K562 (cell line): ENCODE measurements at regions not wholly inside any gene's neighbourhood (a gene's known extent, or its start where the extent isn't known, plus 50 kb on each side); places are given as distances from the start of the nearest gene placed in this dataset.

Experiments
- ATAC-seq: fragments of 200-7000 bp; cut with Tn5 transposase; 3 replicates; pipeline ENCODE4 v1.9.1; 2020; ENCODE audit warnings: moderate library complexity
- BruUV-seq: library from RNA; stranded (reverse); fragments of 400-500 nt; replicated peaks from 2 replicates; lab custom pipeline; 2021; lab: Mats Ljungman, UMichigan
- CTCF ChIA-PET: fragments of 300-600 bp; formaldehyde crosslinking; extraction: SDS; loops from one replicate; lab custom pipeline; 2021; ENCODE audit warnings: low intra/inter-chr PET ratio; lab: Yijun Ruan, JAX
- POLR2A ChIA-PET: fragments of 300-600, 350-650 bp; sonication (Branson Sonifier 250); formaldehyde crosslinking; extraction: SDS; loops from one replicate; lab custom pipeline; 2021; ENCODE audit warnings: antibody characterized with exemption, inconsistent platforms; lab: Yijun Ruan, JAX
- DNase-seq, 4 experiments: peaks; one replicate each; pipeline versions ENCODE4 v3.0.0 to v3.0.0-alpha.2; 2011 to 2018; ENCODE audit warnings: low spot score in 3 of 4, mixed read lengths in 3 of 4; ENCODE audit errors: extremely low read depth in 1 of 4
- FAIRE-seq: peaks from 2 replicates; lab custom pipeline; 2011; peaks lifted over from hg19 to GRCh38; lab: Jason Lieb, UNC
- H2AFZ ChIP-seq: 2 replicates; pipeline ENCODE4 v1.6.0; 2011; ENCODE audit warnings: low read depth, low read length, control low read depth, inconsistent platforms
- H3K27ac ChIP-seq: fragments of 200-600 bp; 3 replicates; pipeline ENCODE4 v1.8.0; 2011; ENCODE audit warnings: low read depth, mild to moderate bottlenecking, control low read depth, inconsistent platforms, low read length, moderate library complexity, mixed read lengths; ENCODE audit errors: extremely low read depth
- H3K27me3 ChIP-seq, 2 experiments: fragments of 300-600 bp in 1 of 2; 2 replicates in 1 of 2; 3 replicates in 1 of 2; pipeline versions ENCODE4 v1.6.0 to v1.8.0; 2011; ENCODE audit warnings: inconsistent platforms in 2 of 2, low read length in 2 of 2, mild to moderate bottlenecking in 1 of 2, mixed read lengths in 1 of 2, moderate library complexity in 1 of 2; ENCODE audit not compliant: control insufficient read depth in 2 of 2, insufficient read depth in 2 of 2
- H3K36me3 ChIP-seq: fragments of 300-600 bp; 3 replicates; pipeline ENCODE4 v1.8.0; 2011; ENCODE audit warnings: mild to moderate bottlenecking, low read length, inconsistent platforms; ENCODE audit not compliant: control insufficient read depth, insufficient read depth
- H3K4me1 ChIP-seq, 2 experiments: fragments of 200-600 bp in 1 of 2; replicated peaks in 1 of 2; 2 replicates in 1 of 2; 3 replicates in 1 of 2; pipeline versions ENCODE4 v1.5.1 to v1.8.0; 2011; ENCODE audit warnings: inconsistent platforms in 2 of 2, low read length in 2 of 2, mild to moderate bottlenecking in 1 of 2, mixed read lengths in 1 of 2, moderate library complexity in 1 of 2; ENCODE audit not compliant: control insufficient read depth in 2 of 2, insufficient read depth in 2 of 2
- H3K4me2 ChIP-seq: 2 replicates; pipeline ENCODE4 v1.6.1; 2011; ENCODE audit warnings: low read length, control low read depth, inconsistent platforms, mixed read lengths; ENCODE audit not compliant: insufficient read depth
- H3K4me3 ChIP-seq: fragments of 200-600 bp; sonication (generic), shearing (Covaris generic); 2 replicates; pipeline ENCODE4 v1.5.1; 2016; ENCODE audit warnings: control low read depth, inconsistent platforms
- H3K79me2 ChIP-seq: fragments of 200-600 bp; 3 replicates; pipeline ENCODE4 v1.8.0; 2011; ENCODE audit warnings: low read length, inconsistent platforms; ENCODE audit not compliant: control insufficient read depth, insufficient read depth
- H3K9ac ChIP-seq, 2 experiments: 2 replicates each; pipeline versions ENCODE4 v1.6.0 to v1.6.1; 2011; ENCODE audit warnings: low read depth in 2 of 2, low read length in 2 of 2, control low read depth in 1 of 2, inconsistent platforms in 1 of 2, mild to moderate bottlenecking in 1 of 2, mixed read lengths in 1 of 2; ENCODE audit not compliant: insufficient read depth in 1 of 2
- H3K9me1 ChIP-seq: one replicate; pipeline ENCODE4 v1.6.0; 2011; ENCODE audit warnings: inconsistent platforms, mild to moderate bottlenecking, low read length, moderate library complexity; ENCODE audit not compliant: control insufficient read depth, insufficient read depth
- H3K9me3 ChIP-seq: replicated peaks from 2 replicates; pipeline ENCODE4 v1.5.1; 2011; ENCODE audit warnings: low read depth, low read length, inconsistent platforms; ENCODE audit not compliant: control insufficient read depth, insufficient read depth
- H4K20me1 ChIP-seq: replicated peaks from 2 replicates; pipeline ENCODE4 v1.6.1; 2011; ENCODE audit warnings: low read length, inconsistent platforms, mixed read lengths; ENCODE audit not compliant: control insufficient read depth, insufficient read depth
- RAD21 ChIP-seq, 2 experiments: fragments of 250-450 bp in 1 of 2; fragments of 450-650 bp in 1 of 2; sonication (Bioruptor Pico) in 1 of 2; formaldehyde crosslinking in 1 of 2; IDR thresholded peaks in 1 of 2; conservative IDR thresholded peaks in 1 of 2; 2 replicates each; pipeline versions ENCODE4 v1.4.0 to v1.8.0; 2020 to 2022; ENCODE audit warnings: mild to moderate bottlenecking in 2 of 2, moderate library complexity in 1 of 2
- ZNF263 ChIP-seq: sonication (generic); formaldehyde crosslinking; IDR thresholded peaks from 2 replicates; pipeline ENCODE4 v1.8.0; 2022; ENCODE audit warnings: mild to moderate bottlenecking, missing genetic modification reagents, borderline replicate concordance
- WGBS: fragments of 100-300 bp; shearing (Covaris generic); methylation state at CpG from one replicate; pipeline ENCODE4 v1.1.6; 2016; ENCODE audit warnings: low coverage, mixed read lengths; ENCODE audit not compliant: insufficient coverage; ENCODE audit errors: missing lambda C conversion rate; 5-methylcytosine and 5-hydroxymethylcytosine counted together
- in situ Hi-C: fragments of 300-500 bp; cut with MboI; formaldehyde crosslinking; loops from 4 replicates; pipeline ENCODE4 v1.15.0; 2018; ENCODE audit warnings: inconsistent platforms, mixed read lengths
- intact Hi-C: fragments of 100-400 bp; cut with micrococcal nuclease; formaldehyde crosslinking; loops from 2 replicates; pipeline ENCODE4 v1.14.2; 2022
- TF ChIP-seq, protein P1 (sequence below), 3 experiments: IDR thresholded peaks in 2 of 3; conservative IDR thresholded peaks in 1 of 3; 2 replicates each; pipeline ENCODE4 v1.5.1; 2011 to 2012; ENCODE audit warnings: low read length in 3 of 3, mild to moderate bottlenecking in 3 of 3, control low read depth in 2 of 3, improper control_type of control experiment in 1 of 3, inconsistent platforms in 1 of 3, low read depth in 1 of 3, mixed read lengths in 1 of 3, moderate library complexity in 1 of 3; ENCODE audit not compliant: insufficient read depth in 2 of 3

DNA sequence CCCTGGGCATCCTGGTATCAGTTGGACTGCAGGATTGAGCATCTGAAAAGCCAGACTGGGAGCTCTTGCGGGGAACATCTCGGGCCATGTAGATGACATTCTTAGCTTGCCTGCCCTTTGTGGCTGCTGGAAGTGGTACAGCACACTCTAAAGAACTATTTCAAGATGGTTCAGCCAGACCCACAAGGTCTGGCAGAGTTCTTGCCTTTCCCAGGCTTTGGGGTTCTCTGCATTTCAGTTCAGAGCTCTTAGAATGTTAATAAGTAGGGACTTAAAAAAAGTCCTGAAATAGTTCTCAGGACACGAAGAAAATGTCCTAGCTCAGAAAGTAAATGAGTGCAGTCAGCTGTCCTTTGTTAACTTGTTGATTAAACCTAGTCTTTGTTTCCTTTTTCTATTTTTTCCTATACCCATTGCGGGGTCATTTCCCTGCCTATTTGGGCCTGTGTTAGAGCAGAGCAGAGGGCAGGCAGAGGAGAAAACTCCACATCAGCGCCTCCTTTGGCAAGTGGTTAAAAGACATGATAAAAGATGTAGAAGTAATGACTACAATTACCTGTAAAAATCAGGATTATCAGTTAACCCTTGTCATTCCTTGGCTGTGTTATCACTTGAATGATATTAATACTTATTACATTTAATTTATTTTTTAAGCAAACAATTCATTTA is 291.5 kb downstream of the ZSWIM6 start:
- H3K27ac ChIP-seq = no peak overlapping the region
- FAIRE-seq = no peak
- H3K27me3 ChIP-seq = peaks cover 9 to 40% of the 10 kb centered on the region in 2 experiments; a peak in 4 of 5 replicates
- 4% methylated on average over 5 of the region's 5 CpGs for WGBS
- H3K36me3 ChIP-seq = no peaks in the 10 kb centered on the region
- H3K4me2 ChIP-seq = no peak overlapping the region
- in situ Hi-C loops = no loop called here
- CTCF ChIA-PET = no interaction called here
- intact Hi-C loops = no loop called here
- BruUV-seq = no TSS peak
- no peak overlapping the region for H3K9ac ChIP-seq
- H3K79me2 ChIP-seq = no peaks in the 10 kb centered on the region
- peak; percentile 78 for ATAC-seq
- peak; percentile 15 to 21 (median 18) for DNase-seq
- H3K9me3 ChIP-seq = no peaks in the 10 kb centered on the region
- no peak overlapping the region for H2AFZ ChIP-seq
- no peaks in the 10 kb centered on the region for H4K20me1 ChIP-seq
- POLR2A ChIA-PET = interaction anchor here (1.0 kb wide), 1 partner anchor 410 kb away, joined by 3 read pairs; no protein-coding TSS in a partner anchor
- peaks cover 0 to 12% of the 10 kb centered on the region in 2 experiments; a peak in 2 of 5 replicates for H3K4me1 ChIP-seq
- no peaks in the 10 kb centered on the region for H3K9me1 ChIP-seq
- no peak for TF ChIP-seq ZNF263
- TF ChIP-seq, protein P1, sequence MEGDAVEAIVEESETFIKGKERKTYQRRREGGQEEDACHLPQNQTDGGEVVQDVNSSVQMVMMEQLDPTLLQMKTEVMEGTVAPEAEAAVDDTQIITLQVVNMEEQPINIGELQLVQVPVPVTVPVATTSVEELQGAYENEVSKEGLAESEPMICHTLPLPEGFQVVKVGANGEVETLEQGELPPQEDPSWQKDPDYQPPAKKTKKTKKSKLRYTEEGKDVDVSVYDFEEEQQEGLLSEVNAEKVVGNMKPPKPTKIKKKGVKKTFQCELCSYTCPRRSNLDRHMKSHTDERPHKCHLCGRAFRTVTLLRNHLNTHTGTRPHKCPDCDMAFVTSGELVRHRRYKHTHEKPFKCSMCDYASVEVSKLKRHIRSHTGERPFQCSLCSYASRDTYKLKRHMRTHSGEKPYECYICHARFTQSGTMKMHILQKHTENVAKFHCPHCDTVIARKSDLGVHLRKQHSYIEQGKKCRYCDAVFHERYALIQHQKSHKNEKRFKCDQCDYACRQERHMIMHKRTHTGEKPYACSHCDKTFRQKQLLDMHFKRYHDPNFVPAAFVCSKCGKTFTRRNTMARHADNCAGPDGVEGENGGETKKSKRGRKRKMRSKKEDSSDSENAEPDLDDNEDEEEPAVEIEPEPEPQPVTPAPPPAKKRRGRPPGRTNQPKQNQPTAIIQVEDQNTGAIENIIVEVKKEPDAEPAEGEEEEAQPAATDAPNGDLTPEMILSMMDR (IDR thresholded peaks at IDR 0.05 in 2 of 3, conservative IDR thresholded peaks at IDR 0.05 in 1 of 3; ENCODE audit: insufficient read depth in 2 of 3, low read depth in 1 of 3, low read length in 3 of 3) = peak; percentile 26 to 47 (median 43); a peak in 5 of 6 replicates
- TF ChIP-seq RAD21 (CRISPR knock-in tag; conservative IDR thresholded peaks at IDR 0.05 in 1 of 2, IDR thresholded peaks at IDR 0.05 in 1 of 2) = peak in 1 of 2 experiments; percentile 20; a peak in 1 of 4 replicates
- no peak overlapping the region for H3K4me3 ChIP-seq
